GM08714 (cell line): ENCODE measurements at regions not wholly inside any gene's neighbourhood (a gene's known extent, or its start where the extent isn't known, plus 50 kb on each side); places are given as distances from the start of the nearest gene placed in this dataset.

Experiments used
- H3K4me3 ChIP-seq: fragments of 200-500 bp; sonication (Bioruptor generic); 2 replicates; pipeline ENCODE4 v1.5.1; 2014; ENCODE audit warnings: mild to moderate bottlenecking, low read length, inconsistent platforms
- ZNF274 ChIP-seq: IDR thresholded peaks from 2 replicates; pipeline ENCODE4 v1.6.1; 2012; ENCODE audit warnings: mild to moderate bottlenecking, low read depth, low read length

DNA sequence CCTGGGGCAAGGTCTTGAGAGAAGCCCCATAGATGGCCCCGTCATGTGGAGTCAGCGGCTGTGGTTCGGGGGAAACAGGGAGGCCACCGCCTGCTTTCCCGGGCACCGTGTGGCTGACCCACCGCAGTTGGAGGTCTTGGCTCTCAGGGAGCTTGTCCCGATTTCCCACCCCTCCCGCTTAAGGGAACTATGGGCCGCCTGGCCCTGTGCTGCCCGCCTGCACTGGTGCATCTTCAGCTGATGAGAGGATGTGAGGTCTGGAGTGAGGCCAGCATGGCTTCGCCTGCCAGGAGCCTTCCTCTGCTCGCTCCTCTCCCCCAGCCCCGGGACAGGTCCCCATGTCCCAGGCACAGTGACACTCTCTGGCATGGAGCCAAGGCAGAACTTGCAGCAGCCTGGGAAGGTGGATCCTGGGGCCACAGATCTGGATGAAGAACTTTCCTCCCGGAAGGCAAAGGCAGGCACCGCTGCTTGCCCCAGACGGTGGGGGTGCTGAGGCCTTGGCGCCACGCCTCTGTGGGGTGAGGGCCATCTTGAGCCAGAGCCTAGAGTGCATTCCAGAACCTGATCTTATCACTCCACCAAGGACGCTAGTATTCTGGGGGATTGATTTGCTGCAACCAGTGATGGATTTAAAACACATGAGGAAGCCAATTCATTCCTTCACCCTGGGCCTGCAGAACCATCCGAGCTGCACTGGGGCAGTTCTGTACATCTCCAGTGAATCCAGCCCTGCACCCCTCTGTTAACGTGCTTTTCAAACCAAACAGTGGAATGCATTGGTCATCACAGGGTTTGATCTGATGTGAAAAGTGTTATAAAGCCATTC is 178.6 kb upstream of the TNRC6C start:
- no peak overlapping the region for H3K4me3 ChIP-seq
- no peak for TF ChIP-seq ZNF274

DNA sequence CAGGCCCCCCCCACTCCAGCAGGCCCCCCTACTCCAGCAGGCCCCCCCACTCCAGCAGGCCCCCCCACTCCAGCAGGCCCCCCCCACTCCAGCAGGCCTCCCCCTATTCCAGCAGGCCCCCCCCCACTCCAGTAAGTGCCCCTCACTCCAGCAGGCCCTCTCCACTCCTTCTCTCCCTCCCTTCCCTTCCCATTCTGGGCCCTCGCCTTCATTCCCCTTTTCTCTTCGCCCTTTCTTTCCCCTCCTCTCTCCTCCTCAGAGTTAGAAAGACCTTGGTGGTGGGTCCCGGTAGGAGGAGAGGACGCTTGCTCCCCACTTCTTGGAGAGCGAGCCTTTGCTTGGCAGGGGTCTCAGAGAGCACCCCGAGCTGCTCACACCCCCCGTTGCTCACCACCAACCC is 177.0 kb upstream of the TNRC6C start:
- no peak for TF ChIP-seq ZNF274
- no peak overlapping the region for H3K4me3 ChIP-seq

DNA sequence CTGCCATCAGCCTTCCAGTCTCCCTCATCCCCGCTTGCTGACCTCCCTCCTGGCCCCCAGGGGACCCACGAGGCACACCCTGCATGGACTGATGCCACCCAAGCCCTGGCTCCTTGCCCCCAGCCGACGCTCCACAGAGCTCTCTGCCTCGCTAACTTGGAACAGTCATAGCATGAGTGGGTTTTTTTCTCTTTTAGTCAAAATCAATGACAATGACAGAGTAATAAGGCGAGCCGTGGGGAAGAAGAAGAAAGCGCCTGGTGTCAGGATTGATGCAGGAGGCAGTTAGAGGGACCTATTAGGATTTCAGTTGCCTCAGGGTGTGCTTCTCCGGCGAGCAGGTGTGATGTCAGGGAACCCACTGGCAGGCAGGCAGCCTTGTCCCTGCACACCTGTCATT is 176.3 kb upstream of the TNRC6C start:
- H3K4me3 ChIP-seq: no peak overlapping the region
- TF ChIP-seq ZNF274: no peak

DNA sequence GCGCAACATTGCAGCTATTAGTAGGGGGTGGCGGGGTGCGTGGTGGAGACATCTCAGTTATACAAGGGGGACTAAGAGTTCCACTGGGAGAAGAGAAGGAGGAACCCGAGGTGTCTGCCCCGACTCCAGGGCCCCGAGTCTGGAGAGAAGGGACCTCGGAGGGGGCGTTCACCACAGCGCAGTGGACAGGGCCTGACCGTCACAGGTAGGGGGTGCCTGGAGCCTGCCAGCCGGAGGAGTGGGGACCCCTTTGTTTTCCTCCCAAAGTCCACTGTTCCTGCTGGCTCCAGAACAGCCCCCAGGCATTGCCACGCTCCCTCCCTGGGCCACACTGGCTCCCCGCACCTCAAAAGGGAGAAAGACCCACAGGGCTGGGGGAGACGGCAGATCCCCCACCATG is 175.9 kb upstream of the TNRC6C start:
- H3K4me3 ChIP-seq: no peak overlapping the region
- TF ChIP-seq ZNF274: no peak

DNA sequence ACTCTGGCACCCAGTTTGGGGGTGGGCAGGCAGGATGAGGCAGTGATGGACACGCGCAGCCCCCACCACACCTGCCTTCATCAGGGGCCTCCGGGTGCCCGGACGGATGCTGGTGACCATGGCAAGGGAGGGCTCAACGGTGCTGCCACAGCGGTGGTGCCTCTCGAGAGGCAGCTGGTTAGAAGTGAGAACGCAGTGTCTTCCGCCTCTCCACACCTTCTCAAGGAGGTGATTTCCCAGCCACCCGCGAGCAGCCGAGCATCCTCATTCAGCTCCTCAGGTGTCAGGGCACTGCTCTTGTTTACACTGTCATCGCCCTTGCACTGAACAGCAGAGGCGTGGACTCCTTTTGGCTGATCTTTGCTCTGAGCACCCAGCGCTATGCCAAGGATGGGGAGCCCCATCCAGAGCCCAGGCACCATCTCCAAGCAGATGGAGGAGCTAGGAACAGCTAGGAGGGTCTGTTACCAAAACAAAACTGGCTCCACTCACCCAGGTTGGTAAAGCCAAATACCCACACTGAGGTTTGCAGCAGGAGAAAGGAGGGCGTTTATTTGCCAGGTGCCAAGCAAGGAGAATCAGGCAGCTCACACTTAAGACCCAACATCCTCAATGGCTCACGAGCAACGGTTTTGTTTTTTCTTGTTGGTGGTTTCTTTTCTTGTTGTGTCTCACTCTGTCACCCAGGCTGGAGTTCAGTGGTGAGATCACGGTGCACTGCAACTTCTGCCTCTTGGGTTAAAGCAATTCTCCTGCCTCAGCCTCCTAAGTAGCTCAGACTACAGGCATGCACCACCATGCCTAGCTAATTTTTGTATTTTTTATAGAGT is 174.3 kb upstream of the TNRC6C start:
- TF ChIP-seq ZNF274: no peak
- no peak overlapping the region for H3K4me3 ChIP-seq

DNA sequence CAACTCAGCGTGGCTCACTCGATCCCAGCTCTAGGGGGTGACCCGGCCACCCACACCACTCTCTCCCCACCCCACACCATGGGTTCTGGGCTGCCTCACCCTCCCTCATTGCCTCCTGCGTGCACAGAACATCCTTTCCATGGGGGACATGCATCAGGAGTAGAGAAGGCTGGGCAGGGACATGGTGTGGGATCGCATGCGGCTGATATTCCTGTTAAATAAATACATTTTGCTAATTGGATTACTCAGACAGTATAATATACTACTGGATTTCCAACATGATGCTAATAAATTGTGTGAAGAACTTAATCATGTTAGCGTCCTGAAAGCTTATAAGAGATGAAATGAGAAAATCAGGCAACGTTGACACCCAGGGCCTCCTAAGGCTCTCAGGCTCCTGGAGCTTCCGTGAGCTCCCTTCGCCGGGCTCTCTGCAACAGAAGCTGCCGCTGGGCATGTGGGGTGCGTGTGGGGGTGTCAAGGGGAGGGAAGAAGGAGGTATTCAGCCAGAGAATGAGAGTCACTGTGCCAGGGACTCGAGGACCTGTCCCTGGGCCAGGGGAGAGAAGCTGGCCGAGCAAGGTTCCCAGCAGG is 173.1 kb upstream of the TNRC6C start:
- H3K4me3 ChIP-seq: no peak overlapping the region

DNA sequence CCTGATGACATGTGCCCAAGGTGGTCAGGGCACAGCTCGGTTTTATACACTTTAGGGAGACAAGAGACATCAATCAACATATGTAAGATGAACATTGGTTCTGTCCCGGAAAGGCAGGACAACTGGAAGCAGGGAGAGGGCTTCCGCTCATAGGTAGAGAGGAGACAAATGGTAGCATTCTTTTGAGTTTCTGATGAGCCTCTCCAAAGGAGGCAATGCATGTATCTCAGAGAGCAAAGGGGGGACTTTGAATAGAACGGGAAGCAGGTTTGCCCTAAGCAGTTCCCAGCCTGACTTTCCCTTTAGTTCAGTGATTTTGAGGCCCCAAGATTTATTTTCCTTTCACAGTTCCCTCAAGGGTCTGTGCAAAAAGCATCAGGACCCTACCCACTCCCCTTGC is 172.4 kb upstream of the TNRC6C start:
- TF ChIP-seq ZNF274: no peak
- no peak overlapping the region for H3K4me3 ChIP-seq

More for the DNA sequence above, 173.1 kb upstream of the TNRC6C start:
- TF ChIP-seq ZNF274: no peak

DNA sequence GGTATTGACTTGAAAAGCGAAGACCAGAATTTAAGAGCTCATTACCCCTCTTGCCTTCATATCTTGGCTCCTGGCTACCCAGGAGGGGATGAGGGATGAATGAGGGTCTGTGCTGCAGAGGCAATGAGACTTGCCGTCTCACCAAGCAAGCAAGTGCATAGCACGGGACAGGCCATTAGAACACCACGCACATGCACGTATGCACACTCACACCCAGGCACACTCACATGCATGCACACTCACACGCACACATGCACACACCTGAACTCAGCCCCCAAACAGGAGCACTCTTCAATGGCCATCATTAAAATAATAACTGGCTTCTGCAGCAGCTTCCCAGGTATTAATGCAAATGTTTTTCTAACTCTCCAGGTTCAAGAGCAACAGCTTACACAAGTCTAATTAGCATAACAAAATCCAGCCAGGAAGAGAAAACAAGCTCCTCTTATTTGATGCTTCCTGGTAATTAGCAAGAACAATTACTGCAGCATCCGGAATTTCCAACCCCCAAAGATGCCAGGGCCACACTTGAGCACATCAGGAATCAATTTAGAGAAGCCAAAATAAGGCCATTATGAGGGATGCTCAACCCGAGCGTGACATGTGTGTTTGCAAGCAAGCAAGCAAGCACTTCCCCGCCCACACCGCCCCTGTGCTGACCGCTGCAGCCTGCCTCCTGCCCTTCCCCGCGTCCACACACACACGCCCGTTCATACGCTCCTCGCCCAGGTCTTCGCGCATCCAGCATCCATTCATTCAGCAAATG is 171.6 kb upstream of the TNRC6C start:
- no peak for TF ChIP-seq ZNF274
- H3K4me3 ChIP-seq: no peak overlapping the region

DNA sequence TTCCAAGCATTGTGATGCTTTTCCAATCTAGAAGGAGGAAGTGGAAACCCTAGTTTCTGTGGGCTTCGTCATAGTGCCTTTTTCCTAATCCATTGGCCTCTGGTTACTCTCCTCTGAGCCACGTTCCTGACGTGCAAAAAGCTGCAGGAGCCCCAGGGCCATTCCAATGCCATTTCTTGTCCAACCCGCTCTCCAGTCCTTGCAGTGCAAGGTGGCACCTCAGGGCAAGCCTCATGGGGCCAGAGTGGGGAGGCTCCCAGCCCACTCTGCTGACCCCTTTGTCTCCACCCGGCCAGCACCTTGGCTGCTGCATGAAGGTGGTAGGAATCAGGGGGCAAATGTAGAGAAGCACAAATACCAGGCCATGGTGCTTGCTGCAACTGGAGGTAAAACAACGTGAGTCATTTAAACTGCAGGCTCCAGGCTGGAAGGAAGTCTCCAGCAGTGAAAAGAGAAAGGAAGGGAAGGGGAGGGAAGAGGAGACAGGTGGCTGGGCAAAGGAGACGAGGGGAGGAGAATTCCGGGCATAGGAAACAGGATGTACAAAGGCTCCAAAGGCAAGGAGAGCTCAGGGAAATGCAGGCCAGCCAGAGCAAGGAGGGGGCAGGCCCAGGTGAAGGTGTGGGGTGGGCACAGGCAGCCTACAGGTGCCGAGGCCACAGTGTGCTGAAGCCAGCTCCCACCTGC is 168.2 kb upstream of the TNRC6C start:
- TF ChIP-seq ZNF274: no peak
- H3K4me3 ChIP-seq: no peak overlapping the region

DNA sequence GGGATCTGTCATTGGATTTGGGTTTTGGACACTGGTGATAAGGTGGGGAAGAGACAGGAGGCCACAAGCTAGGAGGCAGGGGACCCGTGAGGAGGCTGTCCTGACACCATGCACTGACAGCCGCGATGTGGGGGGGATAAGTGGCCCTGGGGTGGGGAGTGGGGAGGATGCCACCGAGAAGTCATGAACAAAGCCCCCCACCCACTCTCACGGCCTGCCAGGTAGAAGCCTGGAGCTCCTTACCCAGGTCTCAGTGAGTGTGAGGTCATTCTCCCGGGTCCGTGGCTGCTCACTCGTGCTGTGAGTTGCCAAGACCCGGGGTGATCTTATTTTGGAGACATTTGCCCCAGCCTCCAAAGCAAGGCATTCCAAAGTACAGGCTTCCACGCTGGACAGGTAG is 165.9 kb upstream of the TNRC6C start:
- no peak overlapping the region for H3K4me3 ChIP-seq
- TF ChIP-seq ZNF274: no peak

DNA sequence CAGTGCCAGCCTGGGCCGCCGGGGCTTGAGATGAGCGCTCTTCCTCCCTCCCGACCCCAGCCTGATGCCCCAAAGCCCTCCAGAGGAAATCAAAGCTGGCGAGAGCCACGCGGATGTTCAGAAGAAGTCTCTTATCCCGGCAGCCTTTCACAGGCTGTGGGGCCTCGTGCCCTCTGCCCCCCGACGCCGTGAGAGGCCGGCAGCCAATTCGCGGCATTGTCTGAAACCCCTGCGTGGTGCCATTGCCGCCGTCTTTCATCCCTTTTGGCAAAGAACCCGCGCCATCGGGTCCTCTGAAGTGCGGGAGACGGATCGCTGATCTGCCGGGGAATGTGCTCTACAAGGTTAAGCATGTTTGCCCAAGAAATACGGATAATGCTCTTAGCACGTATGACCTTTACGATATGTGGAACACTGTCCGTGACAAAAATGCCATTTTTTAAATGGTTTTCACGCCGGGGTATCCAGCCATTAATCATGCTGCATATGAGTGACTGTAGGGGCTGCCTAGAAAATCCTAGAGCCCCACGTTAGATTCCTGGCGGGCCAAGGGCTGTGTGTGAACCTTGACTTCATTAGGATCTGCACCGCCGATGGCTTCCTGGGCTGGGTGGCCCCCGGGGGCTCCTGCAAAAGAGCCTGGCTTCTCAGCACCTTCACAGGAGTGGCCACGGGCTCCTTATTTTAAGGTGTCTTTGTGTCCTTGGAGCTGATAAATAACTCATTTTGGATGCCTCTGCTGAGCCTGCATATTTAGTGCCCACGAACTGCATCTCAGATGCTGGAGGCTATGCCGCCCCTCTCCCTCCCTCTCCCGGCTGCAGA is 165.1 kb upstream of the TNRC6C start:
- no peak for TF ChIP-seq ZNF274
- no peak overlapping the region for H3K4me3 ChIP-seq

DNA sequence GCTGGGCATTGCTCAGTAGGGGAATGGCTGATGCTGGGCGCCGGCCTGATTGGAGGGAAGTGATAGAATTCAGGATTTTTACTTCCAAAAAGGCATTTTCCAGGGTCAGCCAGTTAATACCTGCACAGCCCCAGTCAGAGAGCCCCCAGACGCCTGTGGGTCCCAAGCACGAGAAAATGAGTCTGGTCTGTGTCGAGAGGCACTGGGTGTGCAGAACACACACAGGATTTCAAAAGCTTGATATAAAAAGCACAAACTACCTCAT is 164.6 kb upstream of the TNRC6C start:
- no peak for TF ChIP-seq ZNF274

DNA sequence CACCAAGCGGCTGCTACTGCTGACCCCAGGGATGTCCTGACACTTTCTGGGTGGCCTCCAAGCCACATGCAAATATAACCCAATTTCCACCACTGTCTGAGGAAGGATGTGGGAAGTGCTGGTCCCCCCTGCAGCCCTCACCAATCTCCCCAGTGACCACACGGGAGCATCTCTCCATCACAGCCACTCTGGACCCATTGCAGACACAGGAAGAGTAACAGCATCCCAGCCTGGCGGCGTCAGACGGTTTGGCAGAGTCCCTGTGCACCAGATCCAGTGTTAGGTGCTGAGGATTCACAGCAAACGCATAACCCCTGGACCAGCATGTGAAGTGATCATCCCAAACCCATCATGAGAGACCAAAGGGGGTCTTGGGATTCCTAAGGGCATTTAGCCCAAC is 163.7 kb upstream of the TNRC6C start:
- no peak overlapping the region for H3K4me3 ChIP-seq
- no peak for TF ChIP-seq ZNF274

More for the DNA sequence above, 164.6 kb upstream of the TNRC6C start:
- H3K4me3 ChIP-seq: no peak overlapping the region
